ENCODE measurements at regions not wholly inside any gene's neighbourhood (a gene's known extent, or its start where the extent isn't known, plus 50 kb on each side); places are given as distances from the start of the nearest gene placed in this dataset.
"Not testable (repeated sequence)": the region's sequence is repeated elsewhere in the genome, so short reads cannot be mapped to it uniquely, and the experiment has no call there.

DNA sequence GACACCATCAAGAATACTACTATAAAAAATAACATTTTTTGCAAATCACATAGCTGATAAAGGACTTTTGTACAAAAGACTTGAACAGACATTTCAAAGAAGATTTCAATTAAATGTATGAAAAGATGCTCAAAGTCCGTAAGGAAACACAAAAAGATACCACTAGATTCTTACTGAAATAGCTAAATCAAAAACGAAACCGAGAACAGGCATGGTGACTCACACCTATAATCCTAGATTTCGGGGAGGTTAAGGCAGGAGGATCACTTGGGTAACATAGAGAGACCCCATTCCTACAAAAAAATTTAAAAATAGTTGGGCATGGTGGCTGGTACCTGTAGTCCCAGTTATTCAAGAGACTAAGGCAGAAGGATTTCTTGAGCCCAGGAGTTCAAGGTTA lies 520.2 kb upstream of the GRM3 start:
- H3K4me1 ChIP-seq (ENCODE audit: insufficient read depth, poor library complexity, severe bottlenecking) = no peaks in the 10 kb centered on the region
- H3K4me3 ChIP-seq (ENCODE audit: severe bottlenecking) = no peak overlapping the region
- DNase-seq (ENCODE audit: low spot score) (no peak), ATAC-seq (ENCODE audit: low read depth) (no peak)
- TF ChIP-seq, protein P1, sequence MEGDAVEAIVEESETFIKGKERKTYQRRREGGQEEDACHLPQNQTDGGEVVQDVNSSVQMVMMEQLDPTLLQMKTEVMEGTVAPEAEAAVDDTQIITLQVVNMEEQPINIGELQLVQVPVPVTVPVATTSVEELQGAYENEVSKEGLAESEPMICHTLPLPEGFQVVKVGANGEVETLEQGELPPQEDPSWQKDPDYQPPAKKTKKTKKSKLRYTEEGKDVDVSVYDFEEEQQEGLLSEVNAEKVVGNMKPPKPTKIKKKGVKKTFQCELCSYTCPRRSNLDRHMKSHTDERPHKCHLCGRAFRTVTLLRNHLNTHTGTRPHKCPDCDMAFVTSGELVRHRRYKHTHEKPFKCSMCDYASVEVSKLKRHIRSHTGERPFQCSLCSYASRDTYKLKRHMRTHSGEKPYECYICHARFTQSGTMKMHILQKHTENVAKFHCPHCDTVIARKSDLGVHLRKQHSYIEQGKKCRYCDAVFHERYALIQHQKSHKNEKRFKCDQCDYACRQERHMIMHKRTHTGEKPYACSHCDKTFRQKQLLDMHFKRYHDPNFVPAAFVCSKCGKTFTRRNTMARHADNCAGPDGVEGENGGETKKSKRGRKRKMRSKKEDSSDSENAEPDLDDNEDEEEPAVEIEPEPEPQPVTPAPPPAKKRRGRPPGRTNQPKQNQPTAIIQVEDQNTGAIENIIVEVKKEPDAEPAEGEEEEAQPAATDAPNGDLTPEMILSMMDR (IDR thresholded peaks at IDR 0.05; ENCODE audit: poor library complexity, severe bottlenecking) = no peak
- H3K36me3 ChIP-seq (ENCODE audit: low read depth) = no peaks in the 10 kb centered on the region
- H3K27ac ChIP-seq (ENCODE audit: poor library complexity, severe bottlenecking) = no peak overlapping the region
- peaks cover 3% of the 10 kb centered on the region for H3K27me3 ChIP-seq (ENCODE audit: insufficient read depth, poor library complexity, severe bottlenecking)
- H3K9me3 ChIP-seq (ENCODE audit: severe bottlenecking) = no peaks in the 10 kb centered on the region

DNA sequence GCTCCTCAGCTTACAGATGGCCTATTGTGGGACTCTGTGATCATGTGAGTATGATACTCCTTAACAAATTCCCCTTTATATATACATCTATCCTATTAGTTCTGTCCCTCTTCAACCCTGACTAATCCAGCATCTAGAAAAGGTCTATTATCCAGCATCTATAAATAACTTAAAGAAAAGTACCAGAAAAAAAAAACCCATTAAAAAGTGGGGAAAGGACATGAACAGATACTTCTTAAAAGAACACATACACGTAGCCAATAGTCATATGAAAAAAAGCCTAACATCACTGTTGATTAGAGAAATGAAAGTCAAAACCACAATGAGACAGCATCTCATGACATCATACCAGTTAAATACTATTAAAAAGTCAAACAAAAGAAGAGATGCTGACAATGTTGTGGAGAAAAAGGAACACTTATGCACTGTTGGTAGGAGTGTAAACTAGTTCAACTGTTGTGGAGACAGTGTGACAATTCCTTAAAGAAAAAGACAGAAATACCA lies 549.5 kb upstream of the GRM3 start:
- H3K4me3 ChIP-seq (ENCODE audit: severe bottlenecking) = no peak overlapping the region
- no peak for DNase-seq (ENCODE audit: low spot score)
- no peak for ATAC-seq (ENCODE audit: low read depth)
- H3K36me3 ChIP-seq (ENCODE audit: low read depth) = no peaks in the 10 kb centered on the region
- no peaks in the 10 kb centered on the region for H3K9me3 ChIP-seq (ENCODE audit: severe bottlenecking)
- H3K27ac ChIP-seq (ENCODE audit: poor library complexity, severe bottlenecking) = no peak overlapping the region
- no peaks in the 10 kb centered on the region for H3K27me3 ChIP-seq (ENCODE audit: insufficient read depth, poor library complexity, severe bottlenecking)
- TF ChIP-seq, protein P1 (IDR thresholded peaks at IDR 0.05; ENCODE audit: poor library complexity, severe bottlenecking) = no peak
- no peaks in the 10 kb centered on the region for H3K4me1 ChIP-seq (ENCODE audit: insufficient read depth, poor library complexity, severe bottlenecking)

DNA sequence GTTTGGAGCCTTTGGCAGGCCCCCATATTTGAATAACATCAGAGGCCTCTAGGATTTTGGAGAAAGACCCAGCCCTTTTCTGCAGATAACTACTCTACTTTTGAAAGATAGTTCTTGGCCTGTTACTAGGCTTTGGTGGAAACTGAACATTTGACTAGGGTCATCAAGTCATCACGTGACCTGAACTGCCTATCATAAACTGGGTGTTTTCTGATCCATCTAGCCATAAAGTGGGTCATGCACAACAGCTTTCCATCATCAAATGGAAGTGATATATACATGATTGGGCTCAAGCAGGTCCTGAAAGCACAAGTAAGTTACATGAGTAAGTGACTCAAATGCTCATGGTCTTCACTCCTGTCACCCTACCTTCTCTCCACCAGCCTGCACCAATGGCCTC lies 552.3 kb upstream of the GRM3 start:
- H3K4me3 ChIP-seq (ENCODE audit: severe bottlenecking) = no peak overlapping the region
- no peaks in the 10 kb centered on the region for H3K27me3 ChIP-seq (ENCODE audit: insufficient read depth, poor library complexity, severe bottlenecking)
- H3K36me3 ChIP-seq (ENCODE audit: low read depth) = no peaks in the 10 kb centered on the region
- H3K9me3 ChIP-seq (ENCODE audit: severe bottlenecking) = no peaks in the 10 kb centered on the region
- no peak for DNase-seq (ENCODE audit: low spot score)
- no peaks in the 10 kb centered on the region for H3K4me1 ChIP-seq (ENCODE audit: insufficient read depth, poor library complexity, severe bottlenecking)
- H3K27ac ChIP-seq (ENCODE audit: poor library complexity, severe bottlenecking) = no peak overlapping the region
- TF ChIP-seq, protein P1 (IDR thresholded peaks at IDR 0.05; ENCODE audit: poor library complexity, severe bottlenecking) = no peak
- no peak for ATAC-seq (ENCODE audit: low read depth)

DNA sequence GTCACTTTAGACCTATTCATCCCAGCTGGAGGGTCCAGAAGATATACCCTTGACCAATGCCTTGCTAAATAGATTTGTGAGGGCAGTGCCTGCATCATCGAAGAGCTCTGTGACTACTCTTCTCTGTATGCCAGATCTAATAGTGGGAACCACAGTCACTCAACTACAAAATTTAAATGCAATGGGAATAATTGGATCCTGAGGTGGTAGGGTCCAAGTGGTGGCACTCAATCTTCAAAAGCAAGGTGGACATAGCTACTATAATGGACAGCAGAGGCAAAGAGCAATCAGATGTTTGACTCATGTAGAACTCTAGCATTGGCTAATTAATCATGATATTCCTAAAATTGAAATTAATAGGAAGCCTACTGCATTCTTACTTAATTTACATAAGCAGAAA lies 554.3 kb upstream of the GRM3 start:
- Histone ChIP-seq H3K4me3 (ENCODE audit: severe bottlenecking) (no peak overlapping the region), H3K4me1 (ENCODE audit: insufficient read depth, poor library complexity, severe bottlenecking) (no peaks in the 10 kb centered on the region), H3K9me3 (ENCODE audit: severe bottlenecking) (no peaks in the 10 kb centered on the region), H3K27me3 (ENCODE audit: insufficient read depth, poor library complexity, severe bottlenecking) (no peaks in the 10 kb centered on the region), H3K27ac (ENCODE audit: poor library complexity, severe bottlenecking) (no peak overlapping the region), H3K36me3 (ENCODE audit: low read depth) (no peaks in the 10 kb centered on the region)
- ATAC-seq (ENCODE audit: low read depth) (no peak), DNase-seq (ENCODE audit: low spot score) (no peak)
- TF ChIP-seq, protein P1 (IDR thresholded peaks at IDR 0.05; ENCODE audit: poor library complexity, severe bottlenecking) = no peak

DNA sequence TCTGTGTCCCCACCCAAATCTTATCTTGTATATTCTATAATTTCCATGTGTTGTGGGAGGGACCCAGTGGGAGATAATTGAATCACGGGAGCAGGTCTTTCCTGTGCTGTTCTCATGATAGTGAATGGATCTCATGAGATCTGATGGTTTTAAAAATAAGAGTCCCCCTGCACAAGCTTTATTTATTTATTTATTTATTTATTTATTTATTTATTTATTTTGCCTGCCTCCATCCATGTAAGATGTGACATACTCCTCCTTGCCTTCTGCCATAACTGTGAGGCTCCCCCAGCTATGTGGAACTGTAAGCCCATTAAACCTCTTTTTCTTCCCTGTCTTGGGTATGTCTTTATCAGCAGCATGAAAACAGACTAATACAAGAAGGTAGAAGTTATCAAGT lies 579.1 kb upstream of the GRM3 start:
- not testable (repeated sequence) for H3K4me3 ChIP-seq (ENCODE audit: severe bottlenecking); H3K27ac ChIP-seq (ENCODE audit: poor library complexity, severe bottlenecking); ATAC-seq (ENCODE audit: low read depth); DNase-seq (ENCODE audit: low spot score); H3K9me3 ChIP-seq (ENCODE audit: severe bottlenecking); H3K27me3 ChIP-seq (ENCODE audit: insufficient read depth, poor library complexity, severe bottlenecking); H3K36me3 ChIP-seq (ENCODE audit: low read depth); H3K4me1 ChIP-seq (ENCODE audit: insufficient read depth, poor library complexity, severe bottlenecking)

Data from RWPE2 (cell line).